ENCODE measurements at regions not wholly inside any gene's neighbourhood (a gene's known extent, or its start where the extent isn't known, plus 50 kb on each side); places are given as distances from the start of the nearest gene placed in this dataset.

DNA sequence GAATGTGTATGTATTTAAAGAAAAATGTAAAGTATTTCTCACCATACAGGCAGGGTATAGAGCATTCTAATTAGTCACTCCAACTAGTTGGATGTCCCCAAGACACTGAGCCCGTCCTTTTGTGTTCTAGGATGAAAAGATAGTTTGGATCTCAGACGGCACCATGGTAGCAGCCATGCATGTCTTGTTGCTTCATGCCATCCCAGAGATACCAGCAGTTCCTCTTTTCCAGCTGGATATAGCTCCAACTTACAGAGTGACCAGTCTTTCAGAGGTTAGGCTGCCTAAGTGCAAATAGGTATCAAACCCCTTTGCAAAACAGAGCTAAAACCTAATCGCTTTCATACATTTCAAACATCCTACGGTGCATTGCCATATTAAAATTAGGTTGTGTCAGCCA, 275.3 kb downstream of the MTX2 start:
- no peak for DNase-seq (ENCODE audit: low read depth)

DNA sequence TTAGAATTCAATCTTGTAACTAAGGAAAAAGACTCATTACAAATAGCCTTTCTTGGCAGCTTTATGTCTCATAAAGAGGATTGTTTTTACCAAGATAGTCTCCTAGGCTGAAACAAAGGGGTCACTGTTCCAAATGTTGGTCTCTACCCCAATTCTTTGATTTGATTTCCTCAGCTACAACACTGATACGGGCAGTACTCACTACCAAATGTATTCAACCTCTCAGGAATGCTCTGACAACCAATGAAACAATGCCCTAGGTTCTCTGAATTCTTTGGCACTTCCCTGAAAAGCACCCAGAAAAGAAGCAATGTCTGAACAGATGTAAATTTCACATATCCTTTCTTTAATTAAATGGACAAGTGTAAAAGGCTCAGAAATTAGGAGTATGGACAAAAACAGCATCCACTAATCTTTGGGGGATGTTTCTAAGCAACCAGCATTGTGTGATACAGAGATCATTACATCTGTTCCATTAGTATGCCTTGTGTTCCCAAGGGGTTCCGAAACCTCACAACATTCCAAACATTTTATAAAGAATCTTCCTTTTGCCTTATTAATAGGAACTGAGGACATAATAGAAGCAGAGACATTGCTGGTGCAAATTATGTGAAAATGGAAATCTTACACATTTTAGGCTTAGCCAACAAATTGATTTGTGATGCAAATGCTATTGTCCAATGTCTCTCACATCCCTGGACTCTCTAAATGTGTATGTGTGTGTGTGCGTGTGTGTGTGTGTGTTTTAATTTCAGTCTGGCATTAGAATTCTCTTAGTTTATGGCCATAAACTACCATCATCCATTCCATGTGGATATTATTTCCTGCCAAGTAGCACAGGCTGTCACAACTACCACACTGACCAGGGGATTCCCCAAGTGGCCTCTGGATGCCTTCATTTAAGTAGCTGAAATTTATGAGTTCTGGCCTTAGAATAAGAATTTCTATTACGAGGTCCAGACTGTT, 276.0 kb downstream of the MTX2 start:
- DNase-seq (ENCODE audit: low read depth), result no peak

DNA sequence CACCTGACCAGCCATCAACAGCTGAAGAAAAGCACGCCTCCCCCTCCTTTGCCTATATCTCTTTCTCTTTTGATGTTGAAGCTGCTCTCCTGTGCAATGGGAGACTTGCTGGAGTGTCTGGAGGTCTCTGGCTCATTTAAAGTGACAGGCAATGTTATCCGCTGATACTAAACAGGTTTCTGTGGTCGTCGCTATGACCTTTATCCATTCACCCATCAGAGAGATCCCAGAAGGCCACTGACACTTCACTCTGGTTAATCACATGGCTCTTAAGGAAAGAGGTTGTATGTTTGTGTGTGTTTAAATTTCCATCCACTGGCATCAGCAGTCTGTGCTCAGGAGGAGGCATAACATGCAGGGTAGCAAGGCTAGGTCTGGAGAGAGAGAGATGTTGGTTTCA, 277.3 kb downstream of the MTX2 start:
- no peak for DNase-seq (ENCODE audit: low read depth)

DNA sequence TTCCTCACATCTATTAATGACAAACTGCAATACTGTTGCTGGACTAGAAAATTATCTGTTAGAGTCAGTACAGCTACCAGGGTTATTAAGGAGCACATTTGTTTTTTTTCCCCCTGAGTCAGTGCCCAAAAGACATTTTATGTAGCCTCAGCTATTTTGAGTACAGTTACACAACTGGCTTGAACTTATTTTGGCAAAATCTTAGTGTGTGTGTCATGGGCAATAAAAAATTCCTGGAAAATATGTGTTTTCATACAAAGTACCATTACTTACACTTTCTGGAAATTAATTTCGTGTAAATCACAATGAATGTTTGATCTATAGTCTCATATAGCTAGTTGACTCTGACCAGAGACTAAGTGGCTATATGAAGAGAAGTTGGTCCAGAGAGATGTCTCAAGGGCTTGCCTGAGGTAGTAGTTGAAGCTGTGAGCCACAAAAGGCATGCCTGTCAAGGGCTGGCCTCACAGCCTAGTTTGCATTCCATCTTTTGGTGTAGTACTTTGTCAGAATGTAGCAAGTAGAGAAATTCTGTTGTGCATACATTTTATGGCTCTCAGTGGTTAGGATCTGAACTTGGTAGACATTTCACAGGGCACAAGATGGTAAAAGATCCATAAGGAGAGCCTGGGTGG, 283.4 kb downstream of the MTX2 start:
- no peak for DNase-seq (ENCODE audit: low read depth)

DNA sequence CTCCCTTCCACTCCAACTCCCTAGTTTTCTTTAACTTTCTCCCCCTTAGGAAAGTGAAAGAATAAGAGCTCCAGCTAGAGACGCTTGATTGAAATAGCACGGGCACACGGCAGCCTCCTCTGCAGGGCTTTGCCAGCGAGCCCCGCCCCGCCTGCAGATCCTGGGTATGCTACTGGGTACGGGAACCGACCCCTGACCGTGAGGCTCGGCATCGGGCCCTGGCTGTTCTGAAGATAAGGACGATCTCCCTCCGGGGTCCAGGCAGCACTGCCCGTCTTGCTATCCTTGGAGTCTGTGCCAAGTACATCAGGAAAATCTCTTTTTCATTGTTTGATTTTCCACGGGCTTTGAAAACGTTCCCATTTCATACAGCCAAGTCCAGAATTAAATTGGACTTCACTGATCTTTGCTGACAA, 284.5 kb downstream of the MTX2 start:
- no peak for DNase-seq (ENCODE audit: low read depth)

DNA sequence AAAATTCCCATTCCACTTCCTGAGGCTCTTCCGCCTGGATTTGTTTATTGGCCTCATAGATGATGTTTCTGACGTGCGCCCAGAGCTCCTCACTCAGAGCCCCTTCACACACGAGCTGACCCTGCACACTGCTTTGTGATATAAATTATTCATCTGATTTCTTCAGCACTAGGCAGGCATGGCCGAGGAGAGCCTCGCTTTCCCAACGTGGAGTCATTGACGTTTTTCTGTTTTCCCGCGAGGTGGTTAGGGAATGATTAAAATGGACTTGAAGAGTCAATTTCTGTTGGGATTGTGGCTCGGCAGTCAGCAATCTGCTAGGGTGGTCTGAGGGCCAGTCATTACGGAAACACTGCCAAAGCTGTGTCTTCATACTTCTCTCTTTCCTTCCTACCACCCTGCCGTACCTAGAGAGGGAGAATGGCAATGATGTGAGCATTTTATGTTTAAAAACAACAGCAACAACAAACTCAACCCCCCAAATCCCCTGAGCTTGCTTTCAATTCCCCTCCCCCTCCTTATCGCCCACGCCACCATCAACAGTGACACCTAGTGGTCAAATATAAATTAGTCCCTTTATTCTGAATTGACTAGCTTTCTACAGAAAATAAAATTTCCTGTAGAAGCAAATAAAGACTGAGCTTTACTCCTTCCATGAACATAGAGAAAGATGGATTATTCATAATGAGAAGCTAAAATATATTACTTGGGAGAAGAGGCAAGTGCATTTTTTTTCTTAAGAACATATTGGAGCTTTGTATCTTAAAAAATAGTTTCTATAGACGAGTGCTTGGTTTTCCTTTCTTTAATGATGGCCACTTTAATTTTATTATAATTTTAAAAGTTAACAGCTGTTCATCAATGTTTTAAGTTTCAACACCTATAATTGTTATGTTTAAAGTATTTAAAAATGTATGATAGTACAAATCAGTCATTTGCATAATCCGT, 285.1 kb downstream of the MTX2 start:
- DNase-seq (ENCODE audit: low read depth), result no peak

DNA sequence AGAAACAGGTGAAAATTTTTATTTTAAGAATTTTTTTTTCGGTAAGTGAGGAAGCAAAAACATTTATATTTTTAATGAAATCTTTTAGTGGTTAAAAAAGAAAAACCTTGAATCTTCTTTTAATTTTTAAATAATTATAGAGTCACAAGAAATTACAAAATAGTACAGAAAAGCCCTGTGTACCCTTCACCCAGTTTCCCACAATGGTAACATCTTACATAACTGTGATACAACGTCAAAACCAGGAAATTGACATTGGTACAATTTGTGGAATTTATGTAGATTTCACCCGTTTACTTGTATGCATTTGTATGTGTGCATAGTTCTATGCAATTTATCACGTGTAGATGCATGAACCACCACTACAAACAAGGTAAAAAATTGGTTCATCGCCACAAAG, 285.9 kb downstream of the MTX2 start:
- no peak for DNase-seq (ENCODE audit: low read depth)

DNA sequence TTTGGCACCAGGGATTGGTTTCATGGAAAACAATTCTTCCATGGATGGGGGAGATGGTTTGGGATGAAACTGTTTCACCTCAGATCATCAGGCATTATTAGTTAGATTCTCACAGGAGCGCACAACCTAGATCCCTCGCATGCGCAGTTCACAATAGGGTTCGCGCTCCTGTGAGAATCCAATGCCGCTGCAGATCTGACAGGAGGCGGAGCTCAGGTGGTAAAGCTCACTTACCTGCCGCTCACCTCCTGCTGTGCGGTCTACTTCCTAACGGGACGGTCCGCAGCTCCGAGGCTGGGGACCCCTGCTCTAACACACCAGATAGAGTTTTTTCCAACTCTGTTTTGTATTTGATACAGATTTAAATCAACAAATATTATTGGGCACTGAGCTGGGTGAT, 286.5 kb downstream of the MTX2 start:
- no peak for DNase-seq (ENCODE audit: low read depth)

DNA sequence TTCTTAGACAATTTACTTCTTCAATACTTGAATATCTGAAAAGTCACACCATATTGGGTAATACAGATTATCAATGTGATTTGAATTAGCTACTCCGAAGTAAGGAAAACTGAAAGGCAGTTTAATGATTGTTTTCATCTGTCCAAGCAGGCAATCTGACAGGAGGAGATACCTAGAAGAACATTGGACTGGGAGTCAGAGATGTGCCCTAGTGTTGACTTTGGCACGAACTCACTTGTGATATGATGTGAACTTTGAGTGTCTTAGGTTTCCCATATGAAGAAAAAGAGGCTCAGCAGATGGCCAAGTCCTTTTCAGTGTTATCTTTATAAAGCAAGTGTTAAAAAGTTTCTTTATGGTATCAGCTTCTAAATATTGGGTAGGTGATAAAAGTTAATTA, 287.1 kb downstream of the MTX2 start:
- DNase-seq (ENCODE audit: low read depth), result no peak

DNA sequence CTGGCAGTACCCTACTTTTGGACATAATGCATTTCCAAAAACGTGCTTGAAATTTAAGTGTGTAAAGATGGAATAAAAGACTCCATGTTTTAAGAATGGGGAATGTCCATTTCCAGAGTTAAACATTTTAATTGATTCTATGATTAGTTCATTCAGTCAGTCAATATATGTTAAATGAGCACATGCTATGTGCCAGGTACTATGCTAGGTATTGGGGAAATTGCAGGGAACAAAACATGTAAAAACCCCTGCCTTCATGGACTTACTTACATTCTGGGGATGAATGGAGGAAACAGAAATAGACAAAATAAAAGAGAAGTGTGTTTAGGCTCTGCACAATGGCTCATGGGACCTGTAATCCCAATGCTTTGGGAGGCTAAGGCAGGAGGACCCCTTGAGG, 288.6 kb downstream of the MTX2 start:
- DNase-seq (ENCODE audit: low read depth), result no peak

DNA sequence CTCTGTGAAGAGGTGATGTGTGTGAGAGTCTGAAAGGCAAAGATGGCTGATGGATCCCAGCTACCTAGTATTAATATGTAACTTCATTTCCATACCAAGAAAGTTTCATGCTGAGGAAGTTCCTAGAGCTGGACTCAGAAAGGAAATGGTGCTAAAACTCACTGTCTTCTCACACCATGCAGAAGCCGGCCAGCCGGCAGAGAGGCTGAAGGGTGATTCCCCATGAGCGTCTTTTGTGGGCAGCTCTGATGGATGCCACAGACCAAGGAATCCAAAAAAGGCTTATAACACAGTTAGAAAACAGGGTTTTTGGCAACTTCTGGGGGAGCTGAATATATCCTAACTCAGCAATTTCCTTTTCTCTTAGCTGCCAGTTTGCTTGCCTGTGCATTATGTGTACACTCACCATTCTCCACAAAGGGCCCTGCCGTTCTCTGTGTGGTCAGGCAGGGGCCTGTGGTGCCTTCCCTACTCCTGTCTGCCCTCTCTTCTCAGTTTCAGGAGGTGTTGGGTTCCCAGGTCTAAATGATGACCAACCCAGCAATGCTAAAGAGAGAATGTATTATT, 289.4 kb downstream of the MTX2 start:
- no peak for DNase-seq (ENCODE audit: low read depth)

DNA sequence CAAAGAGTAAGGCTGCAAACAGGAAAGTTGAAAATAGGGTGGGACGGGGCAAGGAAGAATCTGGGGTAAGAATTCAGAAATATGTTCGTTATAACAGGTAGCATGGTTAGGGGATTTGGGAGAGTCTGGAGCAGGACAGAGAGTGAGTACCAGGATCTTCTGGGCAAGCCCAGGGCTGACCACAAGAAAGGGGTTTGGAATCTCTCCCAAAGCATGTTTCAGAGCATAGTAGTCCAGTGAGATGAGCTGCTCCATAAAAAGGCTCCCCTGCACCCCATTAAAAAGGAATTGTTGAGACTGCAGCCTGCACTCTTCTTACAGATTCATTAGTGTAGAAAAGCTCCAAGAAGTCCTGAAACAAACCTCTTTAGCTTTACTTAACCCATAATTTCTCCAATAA, 291.1 kb downstream of the MTX2 start:
- DNase-seq (ENCODE audit: low read depth), result no peak

DNA sequence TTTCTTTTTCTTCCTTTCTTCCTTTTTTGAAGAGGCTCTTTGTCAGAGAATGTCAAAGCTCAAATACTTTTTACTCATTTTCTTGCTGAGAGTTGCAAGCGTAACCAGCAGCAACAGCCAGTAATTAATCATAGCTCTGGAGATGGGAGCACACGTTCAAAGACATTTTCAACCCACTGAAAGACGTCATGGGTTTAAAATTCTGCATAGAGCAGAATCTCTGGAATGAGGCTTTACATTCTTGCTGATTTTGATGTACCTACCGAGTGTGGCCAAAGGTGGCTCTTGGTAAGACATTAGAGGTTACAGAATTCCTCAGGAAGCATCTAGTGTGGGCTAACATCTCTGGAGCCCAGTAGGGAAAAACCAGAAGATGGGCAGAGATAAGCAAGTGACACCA, 292.5 kb downstream of the MTX2 start:
- DNase-seq (ENCODE audit: low read depth), result no peak

DNA sequence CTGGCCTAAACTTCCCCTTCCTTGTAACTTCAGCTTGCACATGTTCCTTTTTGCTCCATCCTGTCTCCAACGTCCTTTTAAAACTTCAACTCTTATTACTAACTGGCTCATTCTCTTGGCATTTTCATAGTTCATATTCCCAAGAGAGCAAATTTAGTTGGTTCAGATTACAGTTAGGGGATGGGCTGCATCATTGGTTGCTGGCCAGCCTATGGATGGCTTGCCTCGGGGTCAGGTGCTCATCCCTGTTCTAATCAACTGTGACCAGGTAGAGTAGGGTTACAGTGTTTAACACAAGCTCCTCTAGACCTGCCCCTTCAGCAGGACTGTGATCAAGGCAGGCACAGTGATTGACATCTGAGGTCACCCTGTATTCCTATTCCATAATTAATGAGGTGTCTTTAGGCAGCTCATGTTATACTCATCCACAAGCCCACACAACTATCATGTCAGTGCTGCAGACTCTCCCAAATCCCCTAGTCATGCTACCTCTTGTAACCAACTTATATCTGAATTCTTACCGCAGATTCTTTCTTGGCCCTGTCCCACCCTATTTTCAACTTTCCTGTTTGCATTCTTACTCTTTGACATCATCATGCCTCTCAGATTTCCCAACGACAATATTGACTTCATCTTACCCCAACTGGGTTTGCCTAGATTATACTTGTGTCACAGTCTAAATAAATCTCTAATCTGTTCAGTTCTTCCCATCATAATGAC, 293.3 kb downstream of the MTX2 start:
- DNase-seq (ENCODE audit: low read depth), result no peak

DNA sequence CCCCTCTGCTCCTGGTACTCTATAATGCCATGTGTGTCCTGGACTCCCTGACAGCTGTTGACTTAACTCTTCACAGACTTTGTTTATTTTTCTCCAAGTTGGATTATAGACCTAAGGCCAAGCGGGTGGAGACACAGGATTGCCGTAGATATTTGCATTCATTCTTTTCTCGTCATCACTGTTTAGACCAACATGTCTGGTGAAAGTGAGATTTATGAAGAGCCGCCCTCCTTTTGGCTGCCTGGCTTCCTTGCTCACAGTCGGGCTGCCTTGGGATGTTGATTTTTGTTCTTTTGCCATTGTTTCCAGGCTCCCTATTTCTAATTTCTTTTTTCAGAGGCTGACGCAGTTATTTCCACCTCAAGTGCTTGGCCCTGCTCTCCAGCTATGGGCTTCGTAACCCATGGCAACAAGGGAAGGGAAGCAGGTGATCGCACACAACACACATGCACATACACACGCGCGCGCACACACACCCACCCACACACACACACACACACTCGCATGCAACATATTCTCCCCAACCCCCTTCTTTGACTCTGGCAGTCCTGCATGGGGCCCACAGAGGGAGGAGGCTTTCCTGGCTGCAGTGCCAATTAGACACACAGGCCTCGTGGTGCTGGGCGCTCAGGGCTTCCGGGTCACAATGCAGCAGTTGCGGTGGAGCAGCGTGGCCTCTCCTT, 296.5 kb downstream of the MTX2 start:
- DNase-seq (ENCODE audit: low read depth), result no peak

DNA sequence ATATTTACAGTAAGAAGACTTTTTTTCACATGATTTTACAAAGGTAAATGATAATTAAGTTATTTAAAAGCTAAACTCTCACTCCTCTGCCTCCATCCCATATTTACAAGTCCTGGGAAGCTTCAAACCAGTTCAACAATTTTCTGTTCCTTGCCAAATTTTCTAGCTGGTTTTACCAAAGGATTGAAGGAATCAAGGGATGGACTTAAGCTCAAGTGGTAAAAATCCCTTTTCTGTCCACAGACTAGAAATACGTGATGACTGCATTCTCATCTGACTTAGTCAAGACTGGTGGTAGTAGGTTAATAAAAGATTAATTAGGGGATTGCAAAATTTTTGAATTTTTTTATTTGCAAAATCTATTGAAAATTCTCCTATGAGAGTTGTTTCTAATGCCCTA, 297.3 kb downstream of the MTX2 start:
- no peak for DNase-seq (ENCODE audit: low read depth)

DNA sequence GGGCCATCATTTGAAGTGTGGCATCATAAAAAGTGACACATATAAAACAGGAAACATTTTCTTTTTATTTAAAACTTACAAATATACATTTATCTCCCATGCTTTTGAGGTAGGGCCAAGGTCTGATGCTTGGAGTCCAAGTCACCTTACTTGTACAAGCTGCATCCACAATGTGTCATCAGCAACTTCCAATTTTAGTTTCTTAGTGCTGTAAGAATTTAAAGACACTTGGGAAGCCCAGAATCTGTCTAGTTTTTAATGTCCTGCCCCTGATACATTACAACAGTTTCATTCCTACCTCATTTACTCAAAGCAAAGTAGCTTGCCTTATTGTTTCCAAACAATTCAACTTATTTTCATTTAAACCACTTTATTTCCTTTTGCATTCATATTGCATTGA, 297.7 kb downstream of the MTX2 start:
- no peak for DNase-seq (ENCODE audit: low read depth)

DNA sequence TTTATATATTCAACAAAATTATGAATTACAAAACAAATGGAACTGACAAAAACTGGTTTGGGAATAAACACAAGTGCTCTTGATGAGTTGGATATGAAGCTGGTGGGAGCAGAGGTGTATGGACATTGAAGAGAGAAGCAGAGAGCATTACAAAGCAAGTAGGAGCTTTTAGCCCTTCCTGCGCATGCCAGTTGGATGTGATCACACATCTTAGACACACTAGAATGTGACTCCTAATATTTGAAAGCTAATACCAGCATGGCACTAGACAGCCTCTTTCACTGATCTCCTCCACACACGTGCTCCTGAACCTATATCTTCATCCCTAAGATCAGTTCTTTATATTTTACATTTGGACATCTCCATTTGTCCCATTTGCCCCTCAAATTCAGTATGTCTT, 298.1 kb downstream of the MTX2 start:
- DNase-seq (ENCODE audit: low read depth), result no peak

DNA sequence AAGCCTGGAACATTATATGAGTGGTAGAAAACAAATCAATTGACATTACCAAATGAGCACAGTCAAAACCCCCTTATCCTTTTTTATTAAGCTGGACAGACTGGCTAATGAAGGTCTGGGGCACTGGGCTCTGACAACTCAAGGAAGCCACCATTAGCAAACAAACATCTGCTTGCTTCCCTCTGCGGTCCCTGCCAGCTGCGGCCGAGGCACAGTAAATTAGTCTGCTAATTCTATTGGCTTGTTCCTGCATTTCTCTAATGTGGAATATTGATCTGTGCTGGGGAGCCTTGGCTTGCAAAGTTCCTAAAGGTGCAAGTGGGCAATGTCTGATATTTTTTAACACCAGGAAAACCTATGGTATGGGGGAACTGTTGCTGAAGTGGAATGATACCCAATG, 300.3 kb downstream of the MTX2 start:
- DNase-seq (ENCODE audit: low read depth), result no peak

DNA sequence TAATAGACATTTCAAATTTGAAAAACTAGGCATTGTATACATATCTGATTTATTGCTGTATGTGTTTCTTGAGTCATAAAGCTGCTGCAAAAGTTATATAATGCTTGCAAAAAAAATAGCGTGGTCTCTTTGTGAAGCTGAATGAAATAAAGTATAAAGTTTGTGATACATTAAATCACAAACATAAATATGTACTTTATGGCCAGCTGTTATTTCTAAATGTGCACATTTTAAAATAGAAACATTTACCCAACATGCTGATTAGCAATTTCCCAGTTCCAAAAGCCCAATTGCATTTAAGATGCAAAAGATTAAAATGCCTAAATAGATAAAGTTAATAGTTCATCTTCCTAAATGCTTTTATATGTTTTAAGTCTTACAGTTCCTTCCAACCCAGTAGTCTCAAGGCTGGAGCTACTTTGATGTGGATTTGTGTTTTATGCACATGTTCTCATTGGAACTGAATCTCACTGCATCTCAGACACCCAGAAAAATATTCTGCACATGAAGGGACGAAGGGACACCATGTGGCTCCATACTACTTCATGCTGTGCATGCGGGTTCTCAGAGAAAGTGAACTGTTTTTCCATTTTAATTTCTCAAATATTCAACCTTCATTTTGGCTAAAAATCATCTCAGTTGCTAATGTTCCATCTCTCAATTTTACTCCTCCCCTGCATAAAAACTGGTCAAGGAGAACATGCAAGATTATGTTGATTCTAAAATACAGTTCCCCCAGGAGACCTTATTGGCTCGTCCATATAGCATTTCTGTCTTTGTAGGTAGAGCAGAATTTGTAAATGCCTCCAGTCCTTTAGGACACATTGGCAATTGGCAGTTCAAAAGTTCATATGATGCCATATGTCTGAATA, 304.6 kb downstream of the MTX2 start:
- DNase-seq (ENCODE audit: low read depth), result no peak

Data from stimulated activated CD8-positive, alpha-beta memory T cell treated with anti-CD3 and anti-CD28 coated beads, Interleukin-12 subunit alpha, Interleukin-12 subunit beta, amount 100 ng/mL, for 1 hour (primary cell).